OCI-LY7 (cell line): ENCODE measurements at regions not wholly inside any gene's neighbourhood (a gene's known extent, or its start where the extent isn't known, plus 50 kb on each side); places are given as distances from the start of the nearest gene placed in this dataset.

Experiments
- BruUV-seq: library from RNA; stranded (reverse); fragments of 400-500 nt; replicated peaks from 2 replicates; lab custom pipeline; 2021; lab: Mats Ljungman, UMichigan
- CTCF ChIA-PET: fragments of 300-600 bp; sonication (Branson Sonifier 250); formaldehyde crosslinking; loops from one replicate; lab custom pipeline; 2022; ENCODE audit warnings: antibody characterized with exemption; ENCODE audit not compliant: unreplicated experiment; lab: Charles Lee
- POLR2A ChIA-PET: fragments of 300-600 bp; sonication (Branson Sonifier 250); formaldehyde crosslinking; loops from one replicate; lab custom pipeline; 2022; ENCODE audit warnings: antibody characterized with exemption; lab: Charles Lee
- DNase-seq: peaks from one replicate; pipeline ENCODE4 v3.0.0-alpha.2; 2015; ENCODE audit warnings: low spot score
- H2AFZ ChIP-seq: fragments of 200-600 bp; sonication (generic), shearing (Covaris generic); 2 replicates; pipeline ENCODE4 v1.6.1; 2014; ENCODE audit warnings: mild to moderate bottlenecking, antibody characterized with exemption, low read length, moderate library complexity
- H3K27ac ChIP-seq: fragments of 200-600 bp; sonication (generic); 2 replicates; pipeline ENCODE4 v1.5.1; 2014; ENCODE audit warnings: mixed run types, low read depth, mild to moderate bottlenecking, moderate library complexity, low read length, inconsistent platforms; ENCODE audit not compliant: poor library complexity, severe bottlenecking
- H3K36me3 ChIP-seq: fragments of 200-600 bp; sonication (generic); 2 replicates; pipeline ENCODE4 v1.6.1; 2014; ENCODE audit warnings: mild to moderate bottlenecking, antibody characterized with exemption, low read length, moderate library complexity, mixed read lengths; ENCODE audit not compliant: insufficient read depth
- H3K4me1 ChIP-seq: fragments of 200-600 bp; sonication (generic); 2 replicates; pipeline ENCODE4 v1.5.1; 2014; ENCODE audit warnings: mild to moderate bottlenecking, low read length; ENCODE audit not compliant: insufficient read depth, poor library complexity, severe bottlenecking
- H3K4me2 ChIP-seq: fragments of 200-600 bp; sonication (generic); 2 replicates; pipeline ENCODE4 v1.6.1; 2014; ENCODE audit warnings: mild to moderate bottlenecking, low read length
- H3K4me3 ChIP-seq: fragments of 200-600 bp; sonication (generic); 2 replicates; pipeline ENCODE4 v1.5.1; 2014; ENCODE audit warnings: mild to moderate bottlenecking, low read depth, low read length; ENCODE audit not compliant: poor library complexity, severe bottlenecking
- H3K79me2 ChIP-seq: fragments of 200-600 bp; sonication (generic); 2 replicates; pipeline ENCODE4 v1.6.1; 2016; ENCODE audit warnings: low read depth, mild to moderate bottlenecking, low read length, moderate library complexity, mixed read lengths; ENCODE audit not compliant: insufficient read depth
- H3K9me2 ChIP-seq: fragments of 200-600 bp; sonication (generic); 2 replicates; pipeline ENCODE4 v1.6.1; 2016; ENCODE audit warnings: mild to moderate bottlenecking, low read length, mixed read lengths; ENCODE audit not compliant: insufficient read depth
- H3K9me3 ChIP-seq: fragments of 200-600 bp; sonication (generic); 2 replicates; pipeline ENCODE4 v1.6.1; 2014; ENCODE audit warnings: mild to moderate bottlenecking, mixed run types, low read length, mixed read lengths
- H4K20me1 ChIP-seq: fragments of 200-600 bp; sonication (generic); 2 replicates; pipeline ENCODE4 v1.6.1; 2014; ENCODE audit warnings: mild to moderate bottlenecking, antibody characterized with exemption, low read length, moderate library complexity, mixed read lengths; ENCODE audit not compliant: insufficient read depth
- EZH2phosphoT487 ChIP-seq: fragments of 200-600 bp; sonication (generic); IDR thresholded peaks from 2 replicates; pipeline ENCODE4 v1.6.1; 2018; ENCODE audit warnings: low read depth, borderline replicate concordance, mild to moderate bottlenecking, mixed run types, antibody characterized with exemption, low read length, moderate library complexity, mixed read lengths
- intact Hi-C: fragments of 100-400 bp; cut with micrococcal nuclease; formaldehyde crosslinking; loops from one replicate; pipeline ENCODE4 v1.10.0; 2022; ENCODE audit not compliant: unreplicated experiment
- TF ChIP-seq, protein P1 (sequence below): fragments of 200-600 bp; sonication (generic); conservative IDR thresholded peaks from 2 replicates; pipeline ENCODE4 v1.5.1; 2014; ENCODE audit warnings: mild to moderate bottlenecking, antibody characterized with exemption, low read length, moderate library complexity, mixed read lengths

GRCh38 chr10:36794981-36795380, 330.4 kb upstream of the ANKRD30A start:
- Histone ChIP-seq H4K20me1 (no peaks in the 10 kb centered on the region), H3K4me2 (no peak overlapping the region), H3K4me1 (no peaks in the 10 kb centered on the region), H2AFZ (no peak overlapping the region), H3K4me3 (no peak overlapping the region), H3K9me3 (no peaks in the 10 kb centered on the region), H3K9me2 (no peaks in the 10 kb centered on the region), H3K79me2 (no peaks in the 10 kb centered on the region), H3K36me3 (no peaks in the 10 kb centered on the region), H3K27ac (no peak overlapping the region)
- intact Hi-C loops, result no loop called here
- TF ChIP-seq EZH2phosphoT487, result no peak
- no TSS peak for BruUV-seq
- ChIA-PET CTCF (no interaction called here), POLR2A (no interaction called here)
- no peak for DNase-seq

GRCh38 chr10:36789974-36790373, 335.4 kb upstream of the ANKRD30A start:
- no peak for TF ChIP-seq EZH2phosphoT487
- TF ChIP-seq, protein P1, sequence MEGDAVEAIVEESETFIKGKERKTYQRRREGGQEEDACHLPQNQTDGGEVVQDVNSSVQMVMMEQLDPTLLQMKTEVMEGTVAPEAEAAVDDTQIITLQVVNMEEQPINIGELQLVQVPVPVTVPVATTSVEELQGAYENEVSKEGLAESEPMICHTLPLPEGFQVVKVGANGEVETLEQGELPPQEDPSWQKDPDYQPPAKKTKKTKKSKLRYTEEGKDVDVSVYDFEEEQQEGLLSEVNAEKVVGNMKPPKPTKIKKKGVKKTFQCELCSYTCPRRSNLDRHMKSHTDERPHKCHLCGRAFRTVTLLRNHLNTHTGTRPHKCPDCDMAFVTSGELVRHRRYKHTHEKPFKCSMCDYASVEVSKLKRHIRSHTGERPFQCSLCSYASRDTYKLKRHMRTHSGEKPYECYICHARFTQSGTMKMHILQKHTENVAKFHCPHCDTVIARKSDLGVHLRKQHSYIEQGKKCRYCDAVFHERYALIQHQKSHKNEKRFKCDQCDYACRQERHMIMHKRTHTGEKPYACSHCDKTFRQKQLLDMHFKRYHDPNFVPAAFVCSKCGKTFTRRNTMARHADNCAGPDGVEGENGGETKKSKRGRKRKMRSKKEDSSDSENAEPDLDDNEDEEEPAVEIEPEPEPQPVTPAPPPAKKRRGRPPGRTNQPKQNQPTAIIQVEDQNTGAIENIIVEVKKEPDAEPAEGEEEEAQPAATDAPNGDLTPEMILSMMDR, result no peak
- H3K36me3 ChIP-seq, result no peaks in the 10 kb centered on the region
- CTCF ChIA-PET, result no interaction called here
- no peak overlapping the region for H3K27ac ChIP-seq
- no peaks in the 10 kb centered on the region for H3K9me2 ChIP-seq
- no peaks in the 10 kb centered on the region for H3K79me2 ChIP-seq
- no peaks in the 10 kb centered on the region for H3K9me3 ChIP-seq
- H2AFZ ChIP-seq, result no peak overlapping the region
- no peaks in the 10 kb centered on the region for H3K4me1 ChIP-seq
- DNase-seq, result no peak
- no peak overlapping the region for H3K4me3 ChIP-seq
- H4K20me1 ChIP-seq, result no peaks in the 10 kb centered on the region
- POLR2A ChIA-PET, result interaction anchor here (1.2 kb wide), 1 partner anchor 10 kb away, joined by 3 read pairs; no protein-coding TSS in a partner anchor
- no peak overlapping the region for H3K4me2 ChIP-seq
- intact Hi-C loops, result no loop called here
- no TSS peak for BruUV-seq

GRCh38 chr10:36788152-36788551, 337.2 kb upstream of the ANKRD30A start:
- no peak overlapping the region for H3K4me3 ChIP-seq
- no peaks in the 10 kb centered on the region for H3K4me1 ChIP-seq
- CTCF ChIA-PET, result no interaction called here
- TF ChIP-seq, protein P1, result no peak
- TF ChIP-seq EZH2phosphoT487, result no peak
- no peaks in the 10 kb centered on the region for H3K79me2 ChIP-seq
- no peaks in the 10 kb centered on the region for H3K36me3 ChIP-seq
- POLR2A ChIA-PET, result no interaction called here
- intact Hi-C loops, result no loop called here
- H2AFZ ChIP-seq, result no peak overlapping the region
- no peak overlapping the region for H3K27ac ChIP-seq
- no peak for DNase-seq
- H3K4me2 ChIP-seq, result no peak overlapping the region
- no peaks in the 10 kb centered on the region for H3K9me3 ChIP-seq
- no peaks in the 10 kb centered on the region for H3K9me2 ChIP-seq
- H4K20me1 ChIP-seq, result no peaks in the 10 kb centered on the region
- BruUV-seq, result no TSS peak
